ENCODE measurements at regions not wholly inside any gene's neighbourhood (a gene's known extent, or its start where the extent isn't known, plus 50 kb on each side); places are given as distances from the start of the nearest gene placed in this dataset.
A peak's percentile ranks its signal among the peaks of the same experiment; 100 is the strongest.

GRCh38 chr10:60446070-60446833, 56.6 kb upstream of the ANK3 start:
- no peak for DNase-seq
- Histone ChIP-seq H3K27me3 (ENCODE audit: control insufficient read depth, insufficient read depth) (no peaks in the 10 kb centered on the region), H3K4me1 (ENCODE audit: control insufficient read depth, insufficient read depth, low read length) (peaks cover 2% of the 10 kb centered on the region), H3K9me3 (ENCODE audit: control insufficient read depth, low read length) (no peaks in the 10 kb centered on the region), H3K27ac (ENCODE audit: low read length) (no peak overlapping the region), H3K4me3 (ENCODE audit: low read length) (no peak overlapping the region)
- intact Hi-C loops (cut with DNase I), result loop anchor here in 2 of 4 donors (5.0 to 10.0 kb wide), 2 partner anchors 199 to 201 kb away; no protein-coding TSS in a partner anchor
- 86% methylated on average over 5 of the region's 5 CpGs for WGBS
- ATAC-seq, result peak in 1 of 2 donors; percentile 51

GRCh38 chr10:60444494-60445064, 54.9 kb upstream of the ANK3 start:
- Histone ChIP-seq H3K27me3 (ENCODE audit: control insufficient read depth, insufficient read depth) (no peaks in the 10 kb centered on the region), H3K9me3 (ENCODE audit: control insufficient read depth, low read length) (no peaks in the 10 kb centered on the region), H3K4me3 (ENCODE audit: low read length) (no peak overlapping the region), H3K27ac (ENCODE audit: low read length) (no peak overlapping the region), H3K4me1 (ENCODE audit: control insufficient read depth, insufficient read depth, low read length) (peaks cover 2% of the 10 kb centered on the region)
- no peak for DNase-seq
- intact Hi-C loops (cut with DNase I), result loop anchor here (2.0 to 10.0 kb wide), 3 partner anchors 200 to 203 kb away; no protein-coding TSS in a partner anchor
- WGBS, result 76% methylated on average over 1 of the region's 1 CpG
- no peak for ATAC-seq

- 35% methylated on average over 3 of the region's 3 CpGs for WGBS
- intact Hi-C loops (cut with DNase I), result loop anchor here in 2 of 4 donors (5.0 to 10.0 kb wide), 2 partner anchors 201 to 204 kb away; no protein-coding TSS in a partner anchor
Measured at GRCh38 chr10:60443346-60443745, 53.7 kb upstream of the ANK3 start.

GRCh38 chr10:60441515-60441914, 51.8 kb upstream of the ANK3 start:
- ATAC-seq (no peak), DNase-seq (no peak)
- no peaks in the 10 kb centered on the region for H3K27me3 ChIP-seq (ENCODE audit: control insufficient read depth, insufficient read depth)
- intact Hi-C loops (cut with DNase I), result loop anchor here in 2 of 4 donors (5.0 to 10.0 kb wide), 2 partner anchors 203 to 206 kb away; no protein-coding TSS in a partner anchor
- H3K27ac ChIP-seq (ENCODE audit: low read length), result no peak overlapping the region
- no peak overlapping the region for H3K4me3 ChIP-seq (ENCODE audit: low read length)
- no peaks in the 10 kb centered on the region for H3K4me1 ChIP-seq (ENCODE audit: control insufficient read depth, insufficient read depth, low read length)
- H3K9me3 ChIP-seq (ENCODE audit: control insufficient read depth, low read length), result no peaks in the 10 kb centered on the region
- 61% methylated on average over 1 of the region's 1 CpG for WGBS

More at GRCh38 chr10:60443346-60443745, 53.7 kb upstream of the ANK3 start:
- Histone ChIP-seq H3K9me3 (ENCODE audit: control insufficient read depth, low read length) (no peaks in the 10 kb centered on the region), H3K4me3 (ENCODE audit: low read length) (no peak overlapping the region), H3K4me1 (ENCODE audit: control insufficient read depth, insufficient read depth, low read length) (peaks cover 2% of the 10 kb centered on the region), H3K27ac (ENCODE audit: low read length) (no peak overlapping the region), H3K27me3 (ENCODE audit: control insufficient read depth, insufficient read depth) (no peaks in the 10 kb centered on the region)
- no peak for ATAC-seq
- no peak for DNase-seq

- Histone ChIP-seq H3K27ac (ENCODE audit: low read length) (no peak overlapping the region), H3K4me1 (ENCODE audit: control insufficient read depth, insufficient read depth, low read length) (no peaks in the 10 kb centered on the region), H3K4me3 (ENCODE audit: low read length) (no peak overlapping the region), H3K27me3 (ENCODE audit: control insufficient read depth, insufficient read depth) (no peaks in the 10 kb centered on the region), H3K9me3 (ENCODE audit: control insufficient read depth, low read length) (no peaks in the 10 kb centered on the region)
- intact Hi-C loops (cut with DNase I), result loop anchor here (5.0 to 10.0 kb wide), 7 partner anchors 205 to 345 kb away; no protein-coding TSS in a partner anchor
- no peak for DNase-seq
- WGBS, result 88% methylated on average over 2 of the region's 2 CpGs
- no peak for ATAC-seq
Measured at GRCh38 chr10:60439641-60440040, 50.0 kb upstream of the ANK3 start.
